SU-DHL-6 (cell line): ENCODE measurements at regions not wholly inside any gene's neighbourhood (a gene's known extent, or its start where the extent isn't known, plus 50 kb on each side); places are given as distances from the start of the nearest gene placed in this dataset.

ENCODE experiments used
- H2AFZ ChIP-seq: fragments of 200-600 bp; sonication (generic); 2 replicates; pipeline ENCODE4 v1.6.1; 2014; ENCODE audit warnings: low read depth, mild to moderate bottlenecking, moderate library complexity, mixed read lengths, antibody characterized with exemption, low read length; ENCODE audit not compliant: severe bottlenecking
- H3F3A ChIP-seq: fragments of 200-600 bp; shearing (Covaris generic); 2 replicates; pipeline ENCODE4 v1.6.0; 2016; ENCODE audit warnings: antibody characterized with exemption, mild to moderate bottlenecking; ENCODE audit not compliant: insufficient read depth
- H3K27ac ChIP-seq: fragments of 200-600 bp; sonication (generic); 2 replicates; pipeline ENCODE4 v1.5.1; 2016; ENCODE audit warnings: low read depth, mild to moderate bottlenecking, low read length, moderate library complexity, mixed read lengths
- H3K27me3 ChIP-seq: fragments of 200-600 bp; sonication (generic), shearing (Covaris generic); 2 replicates; pipeline ENCODE4 v1.6.0; 2014; ENCODE audit warnings: mild to moderate bottlenecking, low read length
- H3K36me3 ChIP-seq: fragments of 200-600 bp; sonication (generic); 2 replicates; pipeline ENCODE4 v1.6.1; 2014; ENCODE audit warnings: mild to moderate bottlenecking, low read length, mixed read lengths
- H3K4me2 ChIP-seq: fragments of 300-600, 200-600 bp; shearing (Covaris generic), sonication (generic); 2 replicates; pipeline ENCODE4 v1.6.0; 2014; ENCODE audit warnings: low read length, low read depth, mild to moderate bottlenecking; ENCODE audit not compliant: poor library complexity, severe bottlenecking
- H3K4me3 ChIP-seq: fragments of 200-600 bp; sonication (generic); 2 replicates; pipeline ENCODE4 v1.5.1; 2014; ENCODE audit warnings: antibody characterized with exemption, low read length, mild to moderate bottlenecking, mixed read lengths; ENCODE audit not compliant: insufficient read depth, poor library complexity, severe bottlenecking
- H3K79me2 ChIP-seq: fragments of 200-600 bp; sonication (generic); 2 replicates; pipeline ENCODE4 v1.6.1; 2014; ENCODE audit warnings: mild to moderate bottlenecking, low read length, moderate library complexity; ENCODE audit not compliant: insufficient read depth
- H3K9ac ChIP-seq: fragments of 200-600 bp; sonication (generic); 2 replicates; pipeline ENCODE4 v1.7.0; 2014; ENCODE audit warnings: mild to moderate bottlenecking, low read length
- H3K9me2 ChIP-seq: fragments of 200-600 bp; sonication (generic); replicated peaks from 2 replicates; pipeline ENCODE4 v1.6.1; 2014; ENCODE audit warnings: low read length; ENCODE audit not compliant: insufficient read depth
- H3K9me3 ChIP-seq: fragments of 200-600 bp; sonication (generic); 2 replicates; pipeline ENCODE4 v1.6.1; 2014; ENCODE audit warnings: low read length, mixed read lengths; ENCODE audit not compliant: insufficient read depth
- H4K20me1 ChIP-seq: fragments of 200-600 bp; sonication (generic); 2 replicates; pipeline ENCODE4 v1.6.1; 2014; ENCODE audit warnings: low read depth, mild to moderate bottlenecking, antibody characterized with exemption, low read length, moderate library complexity, mixed read lengths
- EZH2phosphoT487 ChIP-seq: fragments of 200-600 bp; sonication (generic), shearing (Covaris generic); conservative IDR thresholded peaks from 2 replicates; pipeline ENCODE4 v1.6.1; 2018; ENCODE audit warnings: mild to moderate bottlenecking, antibody characterized with exemption, low read length, moderate library complexity, mixed read lengths
- TF ChIP-seq, protein P1 (sequence below): fragments of 200-600 bp; sonication (generic); IDR thresholded peaks from one replicate; pipeline ENCODE4 v1.5.1; 2017; ENCODE audit warnings: antibody characterized with exemption, mild to moderate bottlenecking, low read length, moderate library complexity; ENCODE audit not compliant: insufficient read depth, poor library complexity, severe bottlenecking

DNA sequence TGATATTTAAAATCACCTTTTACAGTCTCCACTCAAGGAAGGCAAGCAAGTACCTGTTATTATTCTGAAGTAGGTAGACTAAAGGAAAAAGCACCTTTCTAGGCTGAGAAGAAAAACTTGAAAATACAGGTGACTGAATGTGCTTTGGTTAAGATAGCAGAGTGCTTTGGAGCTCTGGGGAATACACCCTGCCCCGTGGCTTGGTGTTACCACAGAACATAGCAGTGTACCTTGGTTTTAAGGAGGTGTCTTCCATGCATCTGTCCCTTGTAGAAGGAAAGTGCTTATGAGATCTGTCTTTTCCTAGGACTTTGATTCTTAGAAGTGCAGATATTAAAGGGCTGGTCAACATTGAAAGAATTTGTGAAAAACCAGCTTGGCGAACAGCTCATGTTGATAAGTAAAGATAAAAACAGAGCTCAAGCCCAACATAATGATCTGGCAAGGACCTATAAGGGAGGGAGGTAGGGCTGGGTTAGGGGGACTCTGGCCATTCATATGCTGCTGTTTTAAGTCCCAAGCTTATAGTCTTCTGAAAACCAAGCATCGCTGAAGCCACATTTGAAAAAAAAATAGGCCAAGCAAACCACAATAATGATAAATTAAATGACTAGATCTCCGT is 66.8 kb downstream of the ZNF608 start:
- no peak overlapping the region for H3K4me2 ChIP-seq

DNA sequence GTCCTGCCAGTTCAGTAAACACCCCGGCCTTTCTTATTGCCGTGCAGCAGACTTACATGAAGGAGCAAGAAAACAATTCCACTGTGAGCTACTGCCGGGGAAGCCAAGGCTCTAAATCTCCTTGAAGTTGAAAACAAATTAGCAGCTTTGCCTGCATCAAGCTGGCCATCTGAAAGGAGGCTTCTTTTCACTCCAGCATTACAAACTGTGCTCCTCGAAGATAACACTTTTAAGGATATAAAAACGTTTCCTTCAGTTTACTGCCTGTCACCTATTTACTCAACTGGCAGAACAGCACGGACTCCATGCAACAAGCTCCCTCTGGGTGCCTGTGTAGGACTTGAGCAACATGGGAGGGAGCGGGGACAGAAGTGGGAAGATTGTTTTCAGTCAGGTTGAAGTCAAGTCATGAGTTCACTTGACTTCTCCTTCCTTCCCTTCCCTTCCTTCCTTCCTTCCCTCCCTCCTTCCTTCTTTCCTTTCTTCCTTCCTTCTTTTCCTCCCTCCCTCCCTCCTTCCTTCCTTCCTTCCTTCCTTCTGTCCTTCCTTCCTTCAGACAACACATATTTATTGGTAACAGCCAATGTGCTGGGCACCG is 67.4 kb downstream of the ZNF608 start:
- TF ChIP-seq EZH2phosphoT487 = no peak
- TF ChIP-seq, protein P1, sequence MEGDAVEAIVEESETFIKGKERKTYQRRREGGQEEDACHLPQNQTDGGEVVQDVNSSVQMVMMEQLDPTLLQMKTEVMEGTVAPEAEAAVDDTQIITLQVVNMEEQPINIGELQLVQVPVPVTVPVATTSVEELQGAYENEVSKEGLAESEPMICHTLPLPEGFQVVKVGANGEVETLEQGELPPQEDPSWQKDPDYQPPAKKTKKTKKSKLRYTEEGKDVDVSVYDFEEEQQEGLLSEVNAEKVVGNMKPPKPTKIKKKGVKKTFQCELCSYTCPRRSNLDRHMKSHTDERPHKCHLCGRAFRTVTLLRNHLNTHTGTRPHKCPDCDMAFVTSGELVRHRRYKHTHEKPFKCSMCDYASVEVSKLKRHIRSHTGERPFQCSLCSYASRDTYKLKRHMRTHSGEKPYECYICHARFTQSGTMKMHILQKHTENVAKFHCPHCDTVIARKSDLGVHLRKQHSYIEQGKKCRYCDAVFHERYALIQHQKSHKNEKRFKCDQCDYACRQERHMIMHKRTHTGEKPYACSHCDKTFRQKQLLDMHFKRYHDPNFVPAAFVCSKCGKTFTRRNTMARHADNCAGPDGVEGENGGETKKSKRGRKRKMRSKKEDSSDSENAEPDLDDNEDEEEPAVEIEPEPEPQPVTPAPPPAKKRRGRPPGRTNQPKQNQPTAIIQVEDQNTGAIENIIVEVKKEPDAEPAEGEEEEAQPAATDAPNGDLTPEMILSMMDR = no peak
- H3K36me3 ChIP-seq = 0 out of 2 replicates have a peak, but pooled peaks cover 6% of the 10 kb centered on the region

More for the DNA sequence above, 66.8 kb downstream of the ZNF608 start:
- Histone ChIP-seq H3K9ac (no peak overlapping the region), H3K36me3 (0 out of 2 replicates have a peak, but pooled peaks cover 6% of the 10 kb centered on the region), H3F3A (0 out of 2 replicates have a peak, but pooled peaks cover 6% of the 10 kb centered on the region), H3K27me3 (no peaks in the 10 kb centered on the region), H3K27ac (peak overlapping the region; percentile 28; the same call in 1 of the 2 replicates), H3K79me2 (peaks cover 99% of the 10 kb centered on the region), H2AFZ (no peak overlapping the region), H3K9me2 (no peaks in the 10 kb centered on the region), H4K20me1 (0 out of 2 replicates have a peak, but pooled peaks cover 4% of the 10 kb centered on the region), H3K4me3 (no peak overlapping the region), H3K9me3 (no peaks in the 10 kb centered on the region)
- TF ChIP-seq, protein P1 = no peak
- no peak for TF ChIP-seq EZH2phosphoT487

DNA sequence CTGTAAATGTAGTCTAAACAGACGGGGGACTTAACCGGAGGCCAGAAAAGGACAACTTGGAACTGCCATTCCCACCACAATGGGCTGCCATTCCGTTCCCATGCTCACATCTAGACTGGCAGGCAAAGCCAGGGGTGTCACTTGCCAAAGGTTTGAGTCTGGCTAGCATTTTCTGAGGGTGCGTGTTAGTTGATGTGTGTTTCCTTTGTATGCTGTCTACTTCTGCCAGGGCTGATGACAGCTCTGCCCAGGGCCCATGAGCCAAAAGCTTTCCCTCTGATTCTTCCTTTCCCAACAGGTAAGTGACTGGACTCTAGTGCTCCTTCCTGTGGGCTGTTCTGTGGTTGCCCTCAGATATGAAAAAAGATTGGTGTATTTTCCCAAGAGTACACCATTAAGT is 68.0 kb downstream of the ZNF608 start:
- H2AFZ ChIP-seq = no peak overlapping the region
- peak overlapping the region; percentile 39; the same call in 1 of the 2 replicates for H3K27ac ChIP-seq
- no peak overlapping the region for H3K4me3 ChIP-seq
- no peak for TF ChIP-seq EZH2phosphoT487
- TF ChIP-seq, protein P1 = no peak
- H3K9ac ChIP-seq = 0 out of 2 replicates have a peak overlapping the region, but pooled peaks have one; percentile 1
- no peaks in the 10 kb centered on the region for H3K9me3 ChIP-seq
- peak overlapping the region; percentile 13 for H3K4me2 ChIP-seq
- peaks cover 4% of the 10 kb centered on the region; the same call in 1 of the 2 replicates for H3K36me3 ChIP-seq
- no peaks in the 10 kb centered on the region for H3K27me3 ChIP-seq
- H3K9me2 ChIP-seq = no peaks in the 10 kb centered on the region
- peaks cover 99% of the 10 kb centered on the region for H3K79me2 ChIP-seq
- H4K20me1 ChIP-seq = peaks cover 4% of the 10 kb centered on the region; the same call in 1 of the 2 replicates
- H3F3A ChIP-seq = 0 out of 2 replicates have a peak, but pooled peaks cover 6% of the 10 kb centered on the region

More for the DNA sequence above, 67.4 kb downstream of the ZNF608 start:
- no peak overlapping the region for H3K4me3 ChIP-seq
- no peaks in the 10 kb centered on the region for H3K9me2 ChIP-seq
- H4K20me1 ChIP-seq = 0 out of 2 replicates have a peak, but pooled peaks cover 4% of the 10 kb centered on the region
- peak overlapping the region; percentile 13 for H3K4me2 ChIP-seq
- H3K79me2 ChIP-seq = peaks cover 99% of the 10 kb centered on the region
- H2AFZ ChIP-seq = no peak overlapping the region
- 0 out of 2 replicates have a peak, but pooled peaks cover 6% of the 10 kb centered on the region for H3F3A ChIP-seq
- peak overlapping the region; percentile 39; the same call in 1 of the 2 replicates for H3K27ac ChIP-seq
- no peaks in the 10 kb centered on the region for H3K9me3 ChIP-seq
- 0 out of 2 replicates have a peak overlapping the region, but pooled peaks have one; percentile 1 for H3K9ac ChIP-seq
- H3K27me3 ChIP-seq = no peaks in the 10 kb centered on the region
